GM13977 (cell line): ENCODE measurements at regions not wholly inside any gene's neighbourhood (a gene's known extent, or its start where the extent isn't known, plus 50 kb on each side); places are given as distances from the start of the nearest gene placed in this dataset.

Source experiments
- DNase-seq: peaks from one replicate; pipeline ENCODE4 v3.0.0; 2012; ENCODE audit warnings: low spot score
- in situ Hi-C: fragments of 300-500 bp; cut with MboI; formaldehyde crosslinking; loops from one replicate; pipeline ENCODE4 v1.12.0; 2022; ENCODE audit warnings: low sequenced_read_pairs, low pct_unique_long_range_greater_than_20kb, mixed read lengths, inconsistent platforms; ENCODE audit not compliant: unreplicated experiment
- TF ChIP-seq, protein P1 (sequence below): IDR thresholded peaks from 2 replicates; pipeline ENCODE4 v1.5.1; 2012; ENCODE audit warnings: mild to moderate bottlenecking, control low read depth; ENCODE audit not compliant: insufficient read depth; ENCODE audit errors: extremely low read depth, missing control alignments

DNA sequence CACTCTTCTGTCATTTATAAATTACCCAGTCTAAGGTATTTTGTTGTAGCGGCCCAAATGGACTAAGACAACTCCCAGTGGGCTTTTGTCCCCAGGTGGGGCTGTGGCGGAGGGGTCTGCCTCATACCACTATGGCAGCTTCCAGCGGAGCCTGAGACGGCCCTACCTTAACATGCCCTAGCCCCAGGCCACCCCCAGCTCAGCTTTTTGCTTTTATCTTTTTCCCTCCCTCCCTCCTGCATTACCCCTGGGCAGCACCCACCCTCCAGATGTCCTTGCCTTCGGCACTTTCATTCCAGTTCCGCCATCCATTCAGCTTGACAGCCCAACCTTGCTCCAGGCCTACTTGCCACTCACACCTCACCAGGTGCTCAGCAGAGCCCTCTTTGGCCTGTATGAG lies 307.3 kb downstream of the PTPRU start:
- in situ Hi-C loops, result no loop called here
- no peak for DNase-seq
- TF ChIP-seq, protein P1, sequence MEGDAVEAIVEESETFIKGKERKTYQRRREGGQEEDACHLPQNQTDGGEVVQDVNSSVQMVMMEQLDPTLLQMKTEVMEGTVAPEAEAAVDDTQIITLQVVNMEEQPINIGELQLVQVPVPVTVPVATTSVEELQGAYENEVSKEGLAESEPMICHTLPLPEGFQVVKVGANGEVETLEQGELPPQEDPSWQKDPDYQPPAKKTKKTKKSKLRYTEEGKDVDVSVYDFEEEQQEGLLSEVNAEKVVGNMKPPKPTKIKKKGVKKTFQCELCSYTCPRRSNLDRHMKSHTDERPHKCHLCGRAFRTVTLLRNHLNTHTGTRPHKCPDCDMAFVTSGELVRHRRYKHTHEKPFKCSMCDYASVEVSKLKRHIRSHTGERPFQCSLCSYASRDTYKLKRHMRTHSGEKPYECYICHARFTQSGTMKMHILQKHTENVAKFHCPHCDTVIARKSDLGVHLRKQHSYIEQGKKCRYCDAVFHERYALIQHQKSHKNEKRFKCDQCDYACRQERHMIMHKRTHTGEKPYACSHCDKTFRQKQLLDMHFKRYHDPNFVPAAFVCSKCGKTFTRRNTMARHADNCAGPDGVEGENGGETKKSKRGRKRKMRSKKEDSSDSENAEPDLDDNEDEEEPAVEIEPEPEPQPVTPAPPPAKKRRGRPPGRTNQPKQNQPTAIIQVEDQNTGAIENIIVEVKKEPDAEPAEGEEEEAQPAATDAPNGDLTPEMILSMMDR, result no peak

DNA sequence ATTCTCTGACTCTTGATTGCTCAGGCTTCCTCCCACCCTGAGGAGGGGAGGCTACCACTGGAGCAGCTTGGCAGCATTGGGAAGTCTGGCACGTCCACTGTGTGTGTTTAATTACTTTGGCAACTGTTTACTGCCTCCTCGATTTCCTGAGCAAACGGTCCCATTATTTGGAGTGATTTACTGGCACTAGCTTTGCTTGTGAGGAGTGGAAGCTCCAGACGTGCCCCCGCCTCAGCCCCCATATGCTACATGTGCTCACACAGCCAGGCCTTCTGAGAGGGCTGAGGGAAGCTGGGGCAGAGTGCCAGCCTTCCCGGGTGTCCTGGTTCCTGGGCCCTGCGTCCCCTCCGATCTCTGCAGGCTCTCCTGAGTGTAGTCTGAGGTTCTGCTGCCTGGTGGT lies 306.2 kb downstream of the PTPRU start:
- in situ Hi-C loops, result no loop called here
- DNase-seq, result no peak
- TF ChIP-seq, protein P1, result no peak

DNA sequence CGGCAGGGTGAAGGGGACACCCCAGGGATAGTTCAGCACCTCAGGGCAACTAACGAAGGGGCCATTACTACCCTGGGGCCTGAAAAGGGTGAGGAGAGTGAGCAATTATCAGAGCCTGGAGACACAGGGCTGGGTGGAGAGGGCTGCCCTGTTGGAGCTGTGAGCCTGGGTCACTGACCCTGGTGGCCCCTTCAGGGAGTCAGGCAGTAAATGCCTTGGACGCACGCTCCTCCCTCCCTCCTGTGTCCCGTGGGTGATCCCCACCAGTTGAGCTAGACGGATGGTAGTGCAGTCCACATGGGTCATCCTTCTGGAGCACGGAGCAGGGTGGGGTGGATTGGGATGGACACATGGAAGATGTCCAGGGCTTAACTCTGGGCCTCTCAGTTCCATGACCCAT lies 305.3 kb downstream of the PTPRU start:
- in situ Hi-C loops, result no loop called here
- no peak for DNase-seq
- TF ChIP-seq, protein P1, result no peak

DNA sequence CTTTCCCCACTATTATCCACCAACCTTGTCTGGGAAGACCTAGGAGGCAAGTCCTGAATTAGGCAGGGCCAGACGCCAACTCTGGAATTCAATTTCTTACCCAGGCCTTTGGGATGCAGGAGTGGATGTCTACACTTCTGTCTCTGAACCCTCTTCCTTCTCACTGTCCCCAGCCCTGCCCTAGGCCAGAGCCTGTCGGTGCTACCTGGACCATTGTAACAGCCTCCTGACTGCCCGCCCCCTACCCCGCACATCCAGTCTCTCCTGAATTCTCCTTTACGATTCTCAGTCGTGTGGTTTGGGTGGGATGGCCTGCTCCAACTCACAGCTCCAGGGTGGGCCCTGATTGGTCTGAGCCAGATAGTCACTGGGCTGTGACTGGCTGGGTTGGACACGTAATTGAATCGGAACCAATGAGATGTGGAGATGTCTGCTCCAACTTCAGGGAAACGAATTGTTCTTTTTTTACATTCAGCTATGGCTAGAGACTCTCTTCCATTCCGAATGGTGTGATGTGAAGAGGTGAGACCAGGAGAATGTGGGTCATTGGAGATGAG lies 304.6 kb downstream of the PTPRU start:
- no peak for DNase-seq
- in situ Hi-C loops, result no loop called here
- TF ChIP-seq, protein P1, result no peak

DNA sequence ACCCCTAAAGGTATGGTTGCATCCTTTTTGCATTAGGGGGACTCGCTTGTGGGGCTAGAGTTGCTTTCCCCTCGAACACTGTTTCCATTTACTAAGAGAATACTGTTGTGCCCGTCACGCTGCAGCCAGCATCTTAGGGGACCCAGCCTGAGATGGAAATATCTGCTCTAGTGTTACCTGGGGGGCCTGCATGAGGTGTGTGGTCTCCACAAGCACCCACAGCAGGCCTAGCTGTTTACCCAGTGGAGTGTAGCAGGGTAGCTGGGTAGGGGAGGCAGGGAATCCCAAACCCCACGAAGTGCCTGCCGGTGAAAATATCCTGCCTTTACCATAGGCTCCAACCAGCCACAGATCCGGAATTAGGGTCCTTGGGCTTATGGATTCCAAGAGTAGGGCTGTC lies 303.6 kb downstream of the PTPRU start:
- DNase-seq, result no peak
- in situ Hi-C loops, result no loop called here
- TF ChIP-seq, protein P1, result no peak

DNA sequence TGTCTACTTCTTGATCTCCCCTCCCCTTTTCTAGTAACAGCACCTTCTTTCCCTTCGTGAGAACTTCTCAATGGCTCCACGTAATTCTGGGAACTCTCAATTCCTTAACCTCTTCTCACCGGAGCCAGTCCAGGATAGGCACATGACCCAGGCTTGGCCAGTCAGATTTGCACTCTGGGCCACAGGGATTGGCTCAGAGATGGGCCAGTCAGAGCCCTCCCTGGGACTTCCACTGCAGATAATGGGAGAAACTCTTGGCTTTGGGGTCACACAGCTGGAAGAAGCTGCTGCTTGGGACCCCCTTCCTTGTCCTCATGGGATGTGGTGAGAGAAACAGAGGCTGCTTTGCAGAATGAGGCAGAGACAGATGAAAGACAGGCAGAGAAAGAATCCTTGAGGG lies 302.3 kb downstream of the PTPRU start:
- in situ Hi-C loops, result no loop called here
- TF ChIP-seq, protein P1, result no peak
- no peak for DNase-seq

DNA sequence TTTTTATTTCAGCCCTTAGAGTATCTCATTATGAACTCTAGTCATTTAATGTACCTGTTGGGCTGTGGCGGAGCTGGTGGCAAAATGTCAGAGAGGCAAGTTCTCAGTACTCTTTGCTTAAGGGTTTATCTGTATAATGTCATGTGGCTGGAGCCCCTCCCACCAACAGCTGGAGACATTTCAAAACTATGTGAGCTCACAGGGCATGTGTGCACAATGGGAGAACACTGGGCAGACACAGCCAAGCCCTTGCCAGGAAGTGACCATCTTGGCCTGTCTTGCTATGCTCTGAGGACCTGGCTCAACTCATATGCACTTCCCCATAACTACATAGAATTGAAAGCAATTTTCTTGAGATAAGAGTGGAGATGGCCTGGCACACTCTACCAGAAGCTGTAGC lies 296.4 kb downstream of the PTPRU start:
- TF ChIP-seq, protein P1, result no peak
- in situ Hi-C loops, result no loop called here
- no peak for DNase-seq
